Stimulated activated CD8-positive, alpha-beta memory T cell treated with anti-CD3 and anti-CD28 coated beads, Interleukin-4, amount 100 ng/mL, for 24 hours (primary cell): ENCODE measurements at regions not wholly inside any gene's neighbourhood (a gene's known extent, or its start where the extent isn't known, plus 50 kb on each side); places are given as distances from the start of the nearest gene placed in this dataset.
"Not testable (repeated sequence)": the region's sequence is repeated elsewhere in the genome, so short reads cannot be mapped to it uniquely, and the experiment has no call there.

Experiments
- DNase-seq: peaks from one replicate; pipeline ENCODE4 v3.0.0-alpha.2; 2020; ENCODE audit warnings: low read depth

GRCh38 chr16:88268186-88268970 is 114.4 kb upstream of the ZNF469 start:
- DNase-seq: not testable (repeated sequence)

DNA sequence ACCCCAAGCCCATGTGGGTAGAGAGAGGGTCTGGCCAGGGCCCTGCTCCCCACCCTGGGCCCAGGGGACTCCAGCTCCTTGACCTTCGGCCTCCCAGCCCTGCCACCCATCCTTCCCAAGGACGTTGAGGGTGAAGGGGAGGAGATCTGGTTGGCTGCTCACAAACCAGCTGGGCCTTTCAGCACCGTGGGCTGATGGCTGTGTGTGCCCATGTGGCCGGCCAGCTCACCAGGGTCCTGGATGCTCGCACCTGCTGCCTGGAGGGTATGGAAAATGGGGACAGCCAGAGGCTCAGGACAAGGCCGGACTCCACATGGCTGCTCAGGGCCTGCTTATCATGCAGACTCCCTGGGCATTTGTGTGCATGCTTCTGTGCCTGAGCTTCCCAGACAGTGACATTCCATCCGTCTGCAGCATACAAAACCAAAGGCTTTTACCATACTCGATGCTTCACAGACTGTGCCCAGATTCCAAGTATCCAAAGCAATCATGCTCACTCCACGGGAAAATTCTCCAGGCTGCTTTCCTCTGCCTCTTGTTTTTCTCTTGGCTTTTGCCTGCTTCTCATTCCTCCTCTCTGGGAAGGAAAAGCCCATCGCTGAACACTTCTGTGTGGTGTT is 112.5 kb upstream of the ZNF469 start:
- not testable (repeated sequence) for DNase-seq

GRCh38 chr16:88271296-88271695 is 111.5 kb upstream of the ZNF469 start:
- DNase-seq: not testable (repeated sequence)

DNA sequence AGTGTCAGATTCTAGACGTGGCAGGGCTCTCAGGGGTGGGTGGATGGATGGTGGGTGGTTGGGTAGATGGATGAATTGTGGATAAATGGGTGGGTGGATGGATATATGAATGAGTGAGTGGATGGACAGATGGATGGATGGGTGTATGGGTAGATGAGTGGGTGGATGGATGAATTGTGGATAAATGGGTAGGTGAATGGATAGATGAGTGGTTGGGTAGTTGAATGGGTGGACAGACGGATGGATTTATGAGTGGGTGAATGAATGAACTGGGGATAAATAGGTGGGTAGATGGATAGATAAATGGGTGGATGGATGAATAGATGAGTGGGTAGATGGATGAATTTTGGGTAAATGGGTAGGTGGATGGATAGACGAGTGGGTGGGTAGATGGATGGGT is 111.0 kb upstream of the ZNF469 start:
- not testable (repeated sequence) for DNase-seq

GRCh38 chr16:88272437-88272836 is 110.3 kb upstream of the ZNF469 start:
- not testable (repeated sequence) for DNase-seq

DNA sequence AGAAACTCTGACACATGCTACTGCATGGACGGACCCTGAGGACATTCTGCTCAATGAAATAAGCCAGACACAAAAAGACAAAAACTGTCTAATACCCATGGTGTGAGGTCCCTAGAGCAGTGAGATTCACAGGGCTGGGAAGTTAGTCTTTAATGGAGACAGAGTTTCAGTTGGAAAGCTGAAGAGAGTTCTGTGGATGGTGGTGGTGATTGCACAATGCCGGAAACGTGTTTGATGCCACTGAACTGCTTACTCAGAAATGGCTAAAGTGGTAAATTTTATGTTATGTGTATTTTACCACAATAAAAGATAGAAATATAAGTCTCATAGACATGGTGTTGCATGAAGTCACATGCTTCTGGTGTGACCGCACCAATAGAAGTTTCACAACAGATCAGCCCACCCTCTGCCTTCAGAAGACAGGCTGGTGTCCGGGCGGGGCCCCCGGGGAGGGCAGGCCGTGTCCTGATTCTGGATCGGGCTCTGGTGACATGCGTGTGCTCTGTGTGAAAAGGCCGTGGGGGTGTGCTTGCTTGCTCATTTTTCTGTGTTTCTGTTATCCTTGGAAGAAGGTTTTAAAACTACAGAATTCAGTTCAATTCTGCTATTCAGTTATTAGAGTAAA is 108.5 kb upstream of the ZNF469 start:
- not testable (repeated sequence) for DNase-seq

- no peak for DNase-seq
These were observed 107.9 kb upstream of the ZNF469 start for GRCh38 chr16:88274847-88275246.

DNA sequence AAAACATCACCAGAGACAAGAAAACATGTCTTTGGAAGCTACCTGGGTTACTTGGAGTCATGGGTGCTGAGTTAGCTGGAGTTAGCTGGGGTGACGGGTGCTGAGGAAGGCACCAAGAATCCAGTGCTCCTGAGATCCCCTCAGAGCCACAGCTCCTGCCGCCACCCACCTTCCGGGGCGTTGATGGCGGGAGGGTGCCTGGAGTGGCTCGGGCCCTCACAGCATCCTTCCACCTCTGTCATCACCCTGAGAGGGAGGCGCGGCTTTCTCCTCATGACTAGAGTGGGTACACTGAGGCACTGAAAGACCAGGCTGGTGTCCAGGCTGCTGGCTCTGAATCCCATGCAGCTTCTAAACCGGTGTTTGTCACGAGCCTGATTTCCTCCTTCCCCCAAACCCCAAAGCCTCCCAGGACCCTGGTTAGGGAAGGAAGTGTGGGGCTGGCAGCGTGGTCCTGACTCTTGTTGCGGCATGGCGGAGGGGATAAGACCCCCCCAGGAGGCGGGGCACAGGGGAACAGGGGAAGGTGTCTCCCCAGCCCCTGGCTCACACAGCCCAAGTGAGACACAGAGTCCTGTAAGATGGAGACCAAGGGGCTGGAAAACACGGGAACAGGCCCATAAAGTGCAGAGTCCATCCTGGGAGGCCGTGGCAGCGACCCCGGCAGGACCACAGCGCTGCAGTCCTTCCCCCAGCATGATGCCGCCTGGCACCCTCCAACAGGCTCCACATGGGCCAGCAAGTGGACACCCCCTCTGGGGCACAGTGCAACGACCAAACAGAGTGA is 107.2 kb upstream of the ZNF469 start:
- not testable (repeated sequence) for DNase-seq

GRCh38 chr16:88276123-88276588 is 106.6 kb upstream of the ZNF469 start:
- DNase-seq: not testable (repeated sequence)

GRCh38 chr16:88276591-88276990 is 106.2 kb upstream of the ZNF469 start:
- no peak for DNase-seq

DNA sequence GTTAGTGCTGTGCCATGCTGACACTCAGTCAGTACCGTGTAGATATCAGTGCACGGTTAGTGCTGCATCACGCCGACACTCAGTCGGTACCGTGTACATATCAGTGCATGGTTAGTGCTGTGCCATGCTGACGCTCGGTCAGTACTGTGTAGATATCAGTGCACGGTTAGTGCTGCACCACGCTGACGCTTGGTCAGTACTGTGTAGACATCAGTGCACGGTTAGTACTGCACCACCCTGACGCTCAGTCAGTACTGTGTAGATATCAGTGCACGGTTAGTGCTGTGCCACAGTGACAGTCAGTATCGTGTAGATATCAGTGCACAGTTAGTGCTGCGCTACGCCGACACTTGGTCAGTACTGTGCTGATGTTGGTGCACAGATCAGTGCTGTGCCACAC is 102.8 kb upstream of the ZNF469 start:
- DNase-seq: no peak

DNA sequence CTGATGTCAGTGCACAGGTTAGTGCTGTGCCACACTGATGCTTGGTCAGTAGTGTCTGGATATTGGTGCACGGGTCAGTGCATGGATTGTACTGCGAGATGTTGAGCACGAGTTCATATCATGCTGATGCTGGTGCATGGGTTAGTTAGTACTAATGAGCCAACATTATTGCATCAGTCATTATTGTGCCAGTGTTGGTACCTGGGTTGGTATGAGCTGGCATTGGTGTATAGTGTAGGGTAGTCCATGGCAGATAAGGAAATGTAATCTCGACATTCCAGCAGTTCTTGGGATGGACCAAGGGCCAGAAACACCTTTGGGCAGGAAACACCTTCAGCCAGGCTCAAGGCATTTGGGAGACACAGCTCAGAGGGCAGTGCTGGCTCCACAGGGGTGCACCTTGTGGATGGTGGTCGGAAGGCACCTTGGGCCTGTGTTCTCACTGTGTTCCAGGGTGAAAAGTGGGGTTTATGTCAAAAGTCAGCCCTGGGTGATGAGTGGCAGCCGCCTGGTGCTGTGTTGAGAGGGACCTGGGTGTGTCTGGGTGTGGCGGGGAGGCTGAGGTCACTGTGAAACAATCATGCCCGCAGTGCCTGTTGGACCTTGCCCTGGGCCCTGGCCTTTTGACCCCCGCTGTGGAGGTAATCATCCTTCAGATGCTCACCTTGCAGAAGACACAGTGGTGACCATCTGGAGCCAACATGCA is 100.7 kb upstream of the ZNF469 start:
- no peak for DNase-seq

DNA sequence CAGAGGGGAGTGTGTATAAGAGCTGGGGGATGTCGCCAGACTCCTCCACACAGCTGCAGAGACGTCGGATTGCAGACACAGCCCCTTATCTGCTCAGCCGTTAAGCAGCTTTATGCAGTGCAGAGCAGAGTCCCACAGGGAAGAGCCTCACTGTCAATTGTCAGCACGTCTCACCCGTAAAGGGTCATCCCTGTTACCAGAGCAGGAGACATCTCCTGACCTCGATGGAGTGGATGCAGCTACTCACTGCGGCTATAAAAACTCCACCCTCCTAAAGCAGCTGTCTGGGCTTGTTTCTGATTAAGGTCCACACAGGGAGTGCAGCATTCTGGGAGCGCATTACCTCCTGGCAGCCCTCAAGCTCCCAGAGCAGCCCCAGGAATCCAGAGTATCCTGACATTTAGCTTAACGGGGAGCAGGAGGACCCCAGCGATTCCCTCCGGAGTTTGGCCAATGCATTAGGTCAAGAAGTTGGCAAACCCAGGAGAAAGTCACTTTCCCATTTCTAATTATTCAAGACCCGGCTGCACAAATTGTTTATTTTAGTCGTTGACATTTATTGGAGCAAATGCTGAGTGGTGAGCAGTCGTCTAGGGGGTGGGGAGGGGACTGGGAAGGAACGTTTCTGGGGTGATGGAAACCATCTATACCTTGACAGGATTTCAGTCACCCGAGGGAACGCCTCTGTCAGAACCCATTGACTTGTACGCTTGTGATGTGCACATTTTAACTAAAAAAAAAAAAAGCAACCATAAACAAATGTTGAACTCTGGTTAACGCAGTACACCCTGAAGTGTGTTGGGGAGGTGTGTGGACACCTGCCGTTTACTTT is 100.0 kb upstream of the ZNF469 start:
- no peak for DNase-seq

DNA sequence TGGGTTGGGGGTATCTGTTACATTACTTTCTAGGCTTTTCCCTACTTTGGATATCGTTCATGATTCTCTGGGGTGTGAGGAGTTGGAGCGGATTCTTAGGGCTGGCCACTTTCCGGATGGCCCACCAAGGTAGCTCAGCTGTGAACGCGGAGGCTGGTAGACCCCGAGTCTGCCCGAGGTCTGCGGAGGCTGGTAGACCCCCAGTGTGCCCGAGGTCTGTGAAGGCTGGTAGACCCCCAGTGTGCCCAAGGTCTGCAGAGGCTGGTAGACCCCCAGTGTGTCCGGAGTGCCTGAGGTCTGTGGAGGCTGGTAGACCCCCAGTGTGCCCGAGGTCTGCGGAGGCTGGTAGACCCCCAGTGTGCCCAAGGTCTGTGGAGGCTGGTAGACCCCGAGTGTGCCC is 99.2 kb upstream of the ZNF469 start:
- no peak for DNase-seq

DNA sequence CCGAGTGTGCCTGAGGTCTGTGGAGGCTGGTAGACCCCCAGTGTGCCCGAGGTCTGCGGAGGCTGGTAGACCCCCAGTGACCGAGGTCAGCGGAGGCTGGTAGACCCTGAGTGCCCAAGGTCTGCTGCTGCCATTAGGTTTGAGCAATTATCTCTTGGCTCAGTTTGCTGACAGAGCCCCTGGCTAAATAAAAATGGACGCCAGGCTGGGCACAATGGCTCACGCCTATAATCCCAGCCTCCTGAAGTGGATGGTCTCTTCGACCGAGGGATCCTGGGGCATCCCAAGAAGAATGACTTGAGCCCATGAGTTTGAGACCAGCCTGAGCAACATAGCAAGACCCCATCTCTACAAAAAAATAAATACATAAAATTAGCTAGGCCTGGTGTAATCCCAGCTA is 98.7 kb upstream of the ZNF469 start:
- DNase-seq: no peak

GRCh38 chr16:88284626-88285513 is 97.9 kb upstream of the ZNF469 start:
- DNase-seq: no peak

DNA sequence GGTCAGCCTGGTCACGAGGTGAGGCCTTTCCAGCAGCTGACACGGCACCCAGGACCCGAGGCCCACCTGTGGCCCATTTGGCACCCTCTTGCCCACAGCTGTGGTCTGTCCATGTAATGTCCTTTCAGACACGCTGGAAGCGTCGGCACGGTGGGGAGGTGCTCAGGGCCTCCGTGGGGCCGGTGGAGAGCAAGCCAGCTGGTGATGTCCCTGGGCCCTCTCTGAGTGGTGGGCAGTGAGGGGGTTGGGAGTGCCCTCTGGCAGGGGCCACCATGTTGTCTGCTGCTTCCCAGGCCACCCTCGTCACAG is 97.3 kb upstream of the ZNF469 start:
- no peak for DNase-seq

DNA sequence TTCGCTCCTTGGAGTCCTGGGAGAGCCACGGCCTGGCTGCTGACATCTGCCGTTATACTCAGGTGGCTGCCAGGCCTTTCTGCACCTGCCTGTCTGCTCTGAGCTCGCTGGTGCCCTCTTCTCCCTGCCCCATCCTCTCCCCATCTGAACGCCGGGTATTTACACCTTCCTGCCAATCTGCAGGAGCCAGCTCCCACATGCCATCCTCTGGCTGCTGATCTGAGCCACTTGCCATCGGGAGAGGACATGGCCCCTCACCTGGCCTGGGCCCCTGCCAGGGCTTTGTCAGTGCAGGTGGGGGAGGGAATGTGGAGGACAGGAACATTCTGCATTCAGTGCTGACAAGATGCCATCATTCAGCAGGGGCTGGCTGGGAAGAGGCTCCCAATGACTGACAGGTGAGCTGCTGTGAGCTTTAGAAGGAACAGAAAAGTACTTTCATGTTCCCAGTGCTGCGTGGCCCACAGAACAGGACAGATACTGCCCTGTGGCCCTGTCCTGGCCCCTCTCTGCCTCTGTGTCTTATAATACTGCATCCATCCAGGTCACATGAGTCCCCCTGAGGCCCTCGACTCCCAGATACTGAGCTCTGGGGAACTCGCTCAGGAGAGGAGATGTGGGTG is 96.3 kb upstream of the ZNF469 start:
- no peak for DNase-seq

DNA sequence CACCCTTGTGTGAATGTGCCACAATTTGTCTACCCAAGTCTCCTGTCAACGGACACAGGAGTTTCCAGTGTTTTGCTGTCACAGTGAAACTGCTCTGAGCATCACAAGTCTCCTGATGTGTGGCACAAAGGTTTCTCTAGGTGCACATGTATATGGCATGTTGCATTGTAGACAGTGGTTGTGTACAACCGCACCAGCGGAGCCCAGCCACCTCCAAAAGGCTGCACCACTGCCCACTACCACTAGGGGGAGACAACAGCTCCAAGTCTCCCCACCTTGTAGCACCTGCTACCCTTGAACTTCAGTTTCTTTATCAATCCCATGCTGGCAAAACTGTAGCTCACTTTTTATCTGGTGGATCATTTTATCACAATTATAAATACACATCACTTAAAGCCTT is 95.5 kb upstream of the ZNF469 start:
- DNase-seq: no peak
